GM12864 (cell line): ENCODE measurements at regions not wholly inside any gene's neighbourhood (a gene's known extent, or its start where the extent isn't known, plus 50 kb on each side); places are given as distances from the start of the nearest gene placed in this dataset.
"Not testable (repeated sequence)": the region's sequence is repeated elsewhere in the genome, so short reads cannot be mapped to it uniquely, and the experiment has no call there.

Experiments used
- DNase-seq: peaks from one replicate; pipeline ENCODE4 v3.0.0-alpha.2; 2011; ENCODE audit warnings: low read depth
- H3K4me3 ChIP-seq: 2 replicates; pipeline ENCODE4 v1.5.1; 2011; ENCODE audit warnings: mild to moderate bottlenecking, low read depth, low read length, control low read depth
- CTCF ChIP-seq: IDR thresholded peaks from 2 replicates; pipeline ENCODE4 v1.5.1; 2011; ENCODE audit warnings: low read depth, mild to moderate bottlenecking, moderate library complexity, low read length, control low read depth, inconsistent platforms; ENCODE audit errors: missing control alignments

GRCh38 chr4:186363038-186363437 is 97.0 kb downstream of the F11 start:
- H3K4me3 ChIP-seq, DNase-seq: not testable (repeated sequence)
- peak; percentile 28 for TF ChIP-seq CTCF

GRCh38 chr4:186360551-186360950 is 94.6 kb downstream of the F11 start:
- no peak overlapping the region for H3K4me3 ChIP-seq
- no peak for TF ChIP-seq CTCF
- no peak for DNase-seq

- no peak for TF ChIP-seq CTCF
- DNase-seq, result no peak
- H3K4me3 ChIP-seq, result no peak overlapping the region
Observed at GRCh38 chr4:186351668-186352194, 85.7 kb downstream of the F11 start.

GRCh38 chr4:186348433-186348832 is 82.4 kb downstream of the F11 start:
- DNase-seq, result no peak
- H3K4me3 ChIP-seq, result no peak overlapping the region
- no peak for TF ChIP-seq CTCF

- no peak for TF ChIP-seq CTCF
- H3K4me3 ChIP-seq, result no peak overlapping the region
- no peak for DNase-seq
Observed at GRCh38 chr4:186347743-186348142, 81.8 kb downstream of the F11 start.

- DNase-seq, result no peak
- H3K4me3 ChIP-seq, result no peak overlapping the region
- TF ChIP-seq CTCF, result no peak
Observed at GRCh38 chr4:186345184-186345583, 79.2 kb downstream of the F11 start.

- no peak overlapping the region for H3K4me3 ChIP-seq
- no peak for TF ChIP-seq CTCF
- no peak for DNase-seq
Observed at GRCh38 chr4:186342582-186342981, 76.6 kb downstream of the F11 start.
